Mammary epithelial cell (primary cell): ENCODE measurements at regions not wholly inside any gene's neighbourhood (a gene's known extent, or its start where the extent isn't known, plus 50 kb on each side); places are given as distances from the start of the nearest gene placed in this dataset.

Experiments used
- CTCF ChIP-seq, 2 donors: IDR thresholded peaks in 1 of 2; conservative IDR thresholded peaks in 1 of 2; 2 replicates each; pipeline ENCODE4 v1.5.1; 2011 to 2012; ENCODE audit warnings: inconsistent platforms in 2 of 2, low read length in 2 of 2, mild to moderate bottlenecking in 2 of 2, control low read depth in 1 of 2, low read depth in 1 of 2; ENCODE audit not compliant: insufficient read depth in 1 of 2; ENCODE audit errors: extremely low read depth in 1 of 2
- EZH2 ChIP-seq: IDR thresholded peaks from 2 replicates; pipeline ENCODE4 v1.6.1; 2012; ENCODE audit warnings: low read length, inconsistent platforms, borderline replicate concordance

GRCh38 chr2:139366681-139367080, 586.5 kb upstream of the NXPH2 start:
- no peak for TF ChIP-seq CTCF (conservative IDR thresholded peaks at IDR 0.05 in 1 of 2, IDR thresholded peaks at IDR 0.05 in 1 of 2; ENCODE audit: extremely low read depth in 1 of 2, insufficient read depth in 1 of 2, low read depth in 1 of 2, low read length in 2 of 2)
- no peak for TF ChIP-seq EZH2
